RWPE1 (cell line): ENCODE measurements at regions not wholly inside any gene's neighbourhood (a gene's known extent, or its start where the extent isn't known, plus 50 kb on each side); places are given as distances from the start of the nearest gene placed in this dataset.

Source experiments
- CTCF ChIA-PET: fragments of 350-600 bp; sonication (Branson Sonifier 250); formaldehyde crosslinking; extraction: SDS; loops from one replicate; lab custom pipeline; 2021; lab: Yijun Ruan, JAX
- POLR2A ChIA-PET: fragments of 400-600 bp; formaldehyde crosslinking; extraction: SDS; loops from one replicate; lab custom pipeline; 2020; ENCODE audit warnings: antibody characterized with exemption; ENCODE audit not compliant: low non-redundant PET; lab: Yijun Ruan, JAX
- DNase-seq: peaks from one replicate; pipeline ENCODE4 v3.0.0; 2012; ENCODE audit warnings: low spot score
- H3K27ac ChIP-seq: fragments of 450-650 bp; 2 replicates; pipeline ENCODE4 v1.5.1; 2017
- TF ChIP-seq, protein P1 (sequence below): fragments of 450-650 bp; conservative IDR thresholded peaks from 2 replicates; pipeline ENCODE4 v1.5.1; 2017; ENCODE audit warnings: low read depth, mild to moderate bottlenecking

GRCh38 chr11:82474876-82475275 lies 258.8 kb downstream of the FAM181B start:
- POLR2A ChIA-PET: no interaction called here
- TF ChIP-seq, protein P1, sequence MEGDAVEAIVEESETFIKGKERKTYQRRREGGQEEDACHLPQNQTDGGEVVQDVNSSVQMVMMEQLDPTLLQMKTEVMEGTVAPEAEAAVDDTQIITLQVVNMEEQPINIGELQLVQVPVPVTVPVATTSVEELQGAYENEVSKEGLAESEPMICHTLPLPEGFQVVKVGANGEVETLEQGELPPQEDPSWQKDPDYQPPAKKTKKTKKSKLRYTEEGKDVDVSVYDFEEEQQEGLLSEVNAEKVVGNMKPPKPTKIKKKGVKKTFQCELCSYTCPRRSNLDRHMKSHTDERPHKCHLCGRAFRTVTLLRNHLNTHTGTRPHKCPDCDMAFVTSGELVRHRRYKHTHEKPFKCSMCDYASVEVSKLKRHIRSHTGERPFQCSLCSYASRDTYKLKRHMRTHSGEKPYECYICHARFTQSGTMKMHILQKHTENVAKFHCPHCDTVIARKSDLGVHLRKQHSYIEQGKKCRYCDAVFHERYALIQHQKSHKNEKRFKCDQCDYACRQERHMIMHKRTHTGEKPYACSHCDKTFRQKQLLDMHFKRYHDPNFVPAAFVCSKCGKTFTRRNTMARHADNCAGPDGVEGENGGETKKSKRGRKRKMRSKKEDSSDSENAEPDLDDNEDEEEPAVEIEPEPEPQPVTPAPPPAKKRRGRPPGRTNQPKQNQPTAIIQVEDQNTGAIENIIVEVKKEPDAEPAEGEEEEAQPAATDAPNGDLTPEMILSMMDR: no peak
- CTCF ChIA-PET: no interaction called here
- no peak for DNase-seq
- no peak overlapping the region for H3K27ac ChIP-seq

- DNase-seq: no peak
- TF ChIP-seq, protein P1: no peak
- POLR2A ChIA-PET: no interaction called here
- no peak overlapping the region for H3K27ac ChIP-seq
- CTCF ChIA-PET: no interaction called here
Measured at GRCh38 chr11:82465481-82465880, 268.2 kb downstream of the FAM181B start.

DNA sequence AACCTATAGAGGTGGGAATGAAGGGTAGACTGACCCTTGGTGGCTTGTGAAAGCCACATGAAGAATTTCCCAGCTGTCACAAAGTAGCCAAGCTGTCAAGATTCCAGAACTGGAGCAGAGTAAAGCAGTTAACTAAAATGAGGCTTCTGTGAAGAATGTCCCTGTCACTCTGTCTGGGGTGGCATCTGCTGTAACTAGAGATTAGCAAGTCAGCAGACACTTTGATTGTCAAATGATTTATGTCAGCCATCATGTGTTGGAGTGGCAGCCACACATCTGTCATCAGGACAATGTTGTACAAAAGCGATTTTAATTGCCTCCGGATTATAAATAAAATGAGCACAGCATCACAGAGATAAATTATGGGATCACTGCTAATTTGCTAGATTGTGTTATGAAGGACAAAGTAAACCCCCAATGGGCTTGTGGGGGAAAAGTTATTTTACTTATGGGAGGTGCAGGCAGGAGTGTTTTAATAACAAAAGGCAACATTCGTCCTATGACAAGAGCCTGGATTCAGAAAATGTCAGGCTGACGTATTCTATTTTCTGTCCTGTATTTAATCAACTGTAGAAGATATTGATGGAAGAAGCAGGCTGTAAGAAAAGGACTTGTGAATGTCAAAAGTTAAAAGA lies 270.9 kb downstream of the FAM181B start:
- CTCF ChIA-PET: no interaction called here
- no peak for DNase-seq
- H3K27ac ChIP-seq: no peak overlapping the region
- POLR2A ChIA-PET: no interaction called here
- TF ChIP-seq, protein P1: no peak

DNA sequence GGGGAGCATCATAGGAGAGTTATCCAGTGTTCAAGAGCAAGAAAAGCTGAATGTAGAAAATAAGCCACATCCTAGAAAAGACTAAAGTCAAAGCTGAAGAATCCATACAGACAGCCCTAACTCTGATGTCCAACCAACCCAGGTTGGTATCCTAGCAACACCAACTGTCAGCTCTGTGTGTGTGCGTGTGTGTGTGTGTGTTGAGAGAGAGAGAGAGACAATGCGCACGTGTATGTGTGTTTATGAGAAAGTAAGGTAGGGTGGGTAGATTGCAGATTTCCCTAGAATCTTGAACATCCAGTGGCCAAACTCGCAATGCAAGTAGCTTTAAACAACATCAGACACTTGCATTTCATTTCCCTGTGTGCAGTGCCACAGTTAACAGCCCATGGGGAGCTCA lies 274.9 kb downstream of the FAM181B start:
- no peak for DNase-seq

GRCh38 chr11:82458147-82458546 lies 275.5 kb downstream of the FAM181B start:
- ChIA-PET CTCF (no interaction called here), POLR2A (no interaction called here)
- TF ChIP-seq, protein P1: no peak
- no peak for DNase-seq
- H3K27ac ChIP-seq: no peak overlapping the region

More for the DNA sequence above, 274.9 kb downstream of the FAM181B start:
- CTCF ChIA-PET: interaction anchor here (0.6 kb wide), 1 partner anchor 31 kb away, joined by 4 read pairs; no protein-coding TSS in a partner anchor
- TF ChIP-seq, protein P1: no peak
- POLR2A ChIA-PET: no interaction called here
- H3K27ac ChIP-seq: no peak overlapping the region

GRCh38 chr11:82450996-82451395 lies 282.7 kb downstream of the FAM181B start:
- ChIA-PET POLR2A (no interaction called here), CTCF (no interaction called here)
- DNase-seq: no peak
- TF ChIP-seq, protein P1: no peak
- H3K27ac ChIP-seq: no peak overlapping the region
